H1 (cell line): ENCODE measurements at regions not wholly inside any gene's neighbourhood (a gene's known extent, or its start where the extent isn't known, plus 50 kb on each side); places are given as distances from the start of the nearest gene placed in this dataset.

Experiments
- CTCF ChIA-PET: fragments of 300-600 bp; sonication (Branson Sonifier 250); formaldehyde crosslinking; loops from one replicate; lab custom pipeline; 2021; ENCODE audit not compliant: partially characterized antibody; lab: Charles Lee
- POLR2A ChIA-PET: fragments of 300-600 bp; sonication (Branson Sonifier 250); formaldehyde crosslinking; loops from one replicate; lab custom pipeline; 2021; ENCODE audit warnings: inconsistent platforms; ENCODE audit not compliant: partially characterized antibody; lab: Charles Lee
- DNase-seq, 2 experiments: peaks; one replicate each; pipeline versions ENCODE4 v3.0.0 to v3.0.0-alpha.2; 2010 to 2022; ENCODE audit warnings: low spot score in 2 of 2, low read depth in 1 of 2, mixed read lengths in 1 of 2
- FAIRE-seq: peaks from 2 replicates; lab custom pipeline; 2011; peaks lifted over from hg19 to GRCh38; lab: Jason Lieb, UNC
- H2AFZ ChIP-seq: 2 replicates; pipeline ENCODE4 v1.8.1; 2012; ENCODE audit warnings: low read length, inconsistent platforms
- H2AK5ac ChIP-seq: 2 replicates; pipeline ENCODE4 v1.6.1; 2013; ENCODE audit warnings: low read depth, low read length
- H2BK120ac ChIP-seq: replicated peaks from 2 replicates; pipeline ENCODE3; 2013; ENCODE audit warnings: low read depth, low read length, inconsistent platforms
- H2BK12ac ChIP-seq: 2 replicates; pipeline ENCODE4 v1.6.1; 2013; ENCODE audit warnings: low read depth, low read length
- H2BK15ac ChIP-seq: 2 replicates; pipeline ENCODE4 v1.6.1; 2013; ENCODE audit warnings: low read length
- H2BK20ac ChIP-seq: 2 replicates; pipeline ENCODE4 v1.6.1; 2013; ENCODE audit warnings: low read length
- H2BK5ac ChIP-seq: 2 replicates; pipeline ENCODE4 v1.6.1; 2013; ENCODE audit warnings: low read depth, low read length
- H3K14ac ChIP-seq: 2 replicates; pipeline ENCODE4 v1.6.1; 2013; ENCODE audit warnings: inconsistent platforms; ENCODE audit not compliant: insufficient read length
- H3K18ac ChIP-seq: 2 replicates; pipeline ENCODE4 v1.6.1; 2013; ENCODE audit warnings: low read length; ENCODE audit errors: extremely low read depth
- H3K23ac ChIP-seq: 2 replicates; pipeline ENCODE4 v1.6.1; 2013; ENCODE audit warnings: inconsistent platforms; ENCODE audit not compliant: insufficient read length
- H3K23me2 ChIP-seq: 2 replicates; pipeline ENCODE4 v1.6.1; 2013; ENCODE audit warnings: low read depth, low read length
- H3K27ac ChIP-seq: 2 replicates; pipeline ENCODE4 v1.6.1; 2011; ENCODE audit warnings: low read depth, low read length, inconsistent platforms
- H3K27me3 ChIP-seq, 4 experiments: replicated peaks in 1 of 4; 1 replicate in 1 of 4; 2 replicates in 3 of 4; pipeline versions ENCODE4 v1.6.1 to v1.8.1; 2011 to 2013; ENCODE audit warnings: low read length in 3 of 4, mild to moderate bottlenecking in 3 of 4, inconsistent platforms in 2 of 4, mixed read lengths in 2 of 4, moderate library complexity in 1 of 4; ENCODE audit not compliant: control insufficient read depth in 3 of 4, insufficient read depth in 3 of 4; ENCODE audit errors: extremely low read depth in 1 of 4
- H3K36me3 ChIP-seq, 4 experiments: 2 replicates each; pipeline versions ENCODE4 v1.6.1 to v1.8.1; 2011 to 2013; ENCODE audit warnings: mild to moderate bottlenecking in 4 of 4, low read length in 3 of 4, moderate library complexity in 2 of 4, control low read depth in 1 of 4, inconsistent platforms in 1 of 4; ENCODE audit not compliant: insufficient read depth in 4 of 4, control insufficient read depth in 2 of 4
- H3K4ac ChIP-seq: replicated peaks from 2 replicates; pipeline ENCODE3; 2013; ENCODE audit warnings: low read length, low read depth, mixed read lengths, inconsistent platforms; ENCODE audit not compliant: insufficient read length
- H3K4me1 ChIP-seq, 4 experiments: replicated peaks in 1 of 4; 1 replicate in 1 of 4; 2 replicates in 3 of 4; pipeline versions ENCODE4 v1.6.1 to v1.8.1; 2011 to 2013; ENCODE audit warnings: low read length in 3 of 4, inconsistent platforms in 2 of 4, mixed read lengths in 1 of 4; ENCODE audit not compliant: insufficient read depth in 4 of 4, control insufficient read depth in 3 of 4
- H3K4me2 ChIP-seq, 2 experiments: 2 replicates each; pipeline versions ENCODE4 v1.6.1 to v1.8.1; 2011 to 2013; ENCODE audit warnings: low read depth in 2 of 2, low read length in 2 of 2, control low read depth in 1 of 2, inconsistent platforms in 1 of 2, mild to moderate bottlenecking in 1 of 2; ENCODE audit not compliant: insufficient read depth in 1 of 2
- H3K4me3 ChIP-seq, 4 experiments: fragments of 200-600, 300-600 bp in 1 of 4; sonication (generic), shearing (Covaris generic), sonication (Bioruptor Twin) in 1 of 4; 2 replicates each; pipeline versions ENCODE4 v1.5.1 to v1.8.1; 2011 to 2016; ENCODE audit warnings: low read length in 4 of 4, low read depth in 3 of 4, control low read depth in 2 of 4, inconsistent platforms in 2 of 4, mild to moderate bottlenecking in 2 of 4, mixed read lengths in 1 of 4, moderate library complexity in 1 of 4; ENCODE audit not compliant: insufficient read depth in 2 of 4; ENCODE audit errors: extremely low read depth in 1 of 4
- H3K56ac ChIP-seq: replicated peaks from 2 replicates; pipeline ENCODE3; 2013; ENCODE audit warnings: low read depth, mild to moderate bottlenecking, mixed read lengths, low read length, inconsistent platforms; ENCODE audit not compliant: insufficient read length
- H3K79me1 ChIP-seq: 2 replicates; pipeline ENCODE4 v1.6.1; 2013; ENCODE audit warnings: low read depth, low read length, control low read depth
- H3K79me2 ChIP-seq, 2 experiments: 2 replicates each; pipeline versions ENCODE4 v1.6.1 to v1.8.1; 2012 to 2013; ENCODE audit warnings: low read length in 2 of 2, mild to moderate bottlenecking in 2 of 2, inconsistent platforms in 1 of 2; ENCODE audit not compliant: insufficient read depth in 2 of 2, control insufficient read depth in 1 of 2
- H3K9ac ChIP-seq, 4 experiments: replicated peaks in 1 of 4; 1 replicate in 1 of 4; 2 replicates in 3 of 4; pipeline versions ENCODE4 v1.6.1 to v1.8.1; 2011 to 2013; ENCODE audit warnings: low read depth in 3 of 4, low read length in 3 of 4, control low read depth in 2 of 4, mild to moderate bottlenecking in 2 of 4, moderate library complexity in 2 of 4, inconsistent platforms in 1 of 4; ENCODE audit errors: extremely low read depth in 1 of 4
- H3K9me3 ChIP-seq, 2 experiments: 2 replicates each; pipeline versions ENCODE4 v1.6.1 to v1.8.1; 2012 to 2013; ENCODE audit warnings: mild to moderate bottlenecking in 2 of 2, moderate library complexity in 2 of 2, control low read depth in 1 of 2, inconsistent platforms in 1 of 2, low read depth in 1 of 2, low read length in 1 of 2, mixed read lengths in 1 of 2; ENCODE audit not compliant: insufficient read depth in 2 of 2
- H4K20me1 ChIP-seq, 2 experiments: replicated peaks in 1 of 2; 2 replicates each; pipeline versions ENCODE3 to v1.8.1; 2011 to 2013; ENCODE audit warnings: inconsistent platforms in 2 of 2, low read length in 2 of 2, mild to moderate bottlenecking in 1 of 2; ENCODE audit not compliant: insufficient read depth in 2 of 2, control insufficient read depth in 1 of 2
- H4K5ac ChIP-seq: 2 replicates; pipeline ENCODE4 v1.6.1; 2013; ENCODE audit warnings: low read length, low read depth, mixed read lengths, inconsistent platforms; ENCODE audit not compliant: insufficient read length
- H4K8ac ChIP-seq: 2 replicates; pipeline ENCODE4 v1.8.0; 2013; ENCODE audit warnings: mild to moderate bottlenecking, moderate library complexity, low read length, inconsistent platforms; ENCODE audit not compliant: insufficient read depth; ENCODE audit errors: extremely low read depth
- H4K91ac ChIP-seq: replicated peaks from 2 replicates; pipeline ENCODE3; 2013; ENCODE audit warnings: low read length, mixed read lengths, inconsistent platforms; ENCODE audit not compliant: insufficient read length
- ATF3 ChIP-seq: IDR thresholded peaks from 2 replicates; pipeline ENCODE4 v1.6.1; 2011; ENCODE audit warnings: low read depth, mild to moderate bottlenecking, low read length; ENCODE audit not compliant: insufficient read depth
- BCL11A ChIP-seq, 2 experiments: IDR thresholded peaks; one replicate each; pipeline ENCODE4 v1.6.1; 2011; ENCODE audit warnings: low read depth in 2 of 2, low read length in 2 of 2, mild to moderate bottlenecking in 2 of 2
- EGR1 ChIP-seq: IDR thresholded peaks from 2 replicates; pipeline ENCODE4 v1.6.1; 2011; ENCODE audit warnings: low read depth, low read length, borderline replicate concordance
- FOSL1 ChIP-seq: IDR thresholded peaks from 2 replicates; pipeline ENCODE4 v1.6.1; 2011; ENCODE audit warnings: mild to moderate bottlenecking, low read depth, low read length, moderate library complexity; ENCODE audit not compliant: insufficient read depth
- JUND ChIP-seq: IDR thresholded peaks from 2 replicates; pipeline ENCODE4 v1.6.1; 2011; ENCODE audit warnings: mild to moderate bottlenecking, improper control_type of control experiment, low read length
- KDM4A ChIP-seq: IDR thresholded peaks from one replicate; pipeline ENCODE4 v1.7.1; 2012; ENCODE audit warnings: low read depth, mild to moderate bottlenecking, moderate library complexity, low read length, inconsistent platforms; ENCODE audit not compliant: severe bottlenecking
- SAP30 ChIP-seq: fragments of 300-600 bp; sonication (generic); IDR thresholded peaks from 2 replicates; pipeline ENCODE4 v1.7.1; 2012; ENCODE audit warnings: low read length, moderate library complexity, mild to moderate bottlenecking, inconsistent platforms; ENCODE audit not compliant: insufficient read depth, insufficient replicate concordance
- SP1 ChIP-seq: IDR thresholded peaks from 2 replicates; pipeline ENCODE4 v1.6.1; 2011; ENCODE audit warnings: low read depth, low read length
- SP2 ChIP-seq: IDR thresholded peaks from 2 replicates; pipeline ENCODE4 v1.6.1; 2012; ENCODE audit warnings: mild to moderate bottlenecking, low read length, inconsistent platforms
- SRF ChIP-seq: IDR thresholded peaks from 2 replicates; pipeline ENCODE4 v1.6.1; 2011; ENCODE audit warnings: mild to moderate bottlenecking, low read depth, low read length, moderate library complexity
- TEAD4 ChIP-seq: IDR thresholded peaks from 2 replicates; pipeline ENCODE4 v1.6.1; 2012; ENCODE audit warnings: low read depth, low read length, inconsistent platforms, mixed read lengths
- WGBS, 2 experiments: shearing (Covaris generic) in 1 of 2; methylation state at CpG; one replicate each; pipeline versions ENCODE4 v1.1.6 to v1.1.7; 2013 to 2015; ENCODE audit warnings: low lambda C conversion rate in 2 of 2, mixed read lengths in 2 of 2, inconsistent platforms in 1 of 2, low coverage in 1 of 2, missing lambda C conversion rate in 1 of 2; ENCODE audit not compliant: insufficient replicate concordance in 2 of 2, insufficient coverage in 1 of 2, insufficient read length in 1 of 2; ENCODE audit errors: extremely low coverage in 1 of 2, missing lambda C conversion rate in 1 of 2; 5-methylcytosine and 5-hydroxymethylcytosine counted together

- peaks cover 4 to 7% of the 10 kb centered on the region in 2 experiments; a peak in 2 of 4 replicates for H3K9me3 ChIP-seq
- 0 out of 2 replicates have a peak overlapping the region, but pooled peaks have one; percentile 48 for H2BK5ac ChIP-seq
- H3K27me3 ChIP-seq = no peaks in the 10 kb centered on the region; a peak in 1 of 7 replicates
- no peak overlapping the region for H3K4me2 ChIP-seq
- 93% methylated on average over 19 of the region's 20 CpGs; no CpG with 5 or more reads in 1 of the 2 experiments for WGBS, 2 experiments
- H3K36me3 ChIP-seq = no peaks in the 10 kb centered on the region
- H2BK20ac ChIP-seq = 0 out of 2 replicates have a peak overlapping the region, but pooled peaks have one; percentile 52
- DNase-seq (no peak), FAIRE-seq (no peak)
- H3K79me2 ChIP-seq = no peaks in the 10 kb centered on the region
- peak overlapping the region; percentile 22 for H2BK120ac ChIP-seq
- H3K4me1 ChIP-seq = peaks cover 0 to 15% (median 2%) of the 10 kb centered on the region in 4 experiments; a peak in 1 of 7 replicates
- H2BK15ac ChIP-seq = no peak overlapping the region
- H4K91ac ChIP-seq = peak overlapping the region; percentile 55
- no peak overlapping the region for H3K9ac ChIP-seq
- no peak overlapping the region for H3K4me3 ChIP-seq
- H2BK12ac ChIP-seq = peak overlapping the region; percentile 53; the same call in 1 of the 2 replicates
- CTCF ChIA-PET = interaction anchor here (1.0 kb wide), 1 partner anchor 37 kb away, joined by 3 read pairs; no protein-coding TSS in a partner anchor
- peaks cover 0 to 7% of the 10 kb centered on the region in 2 experiments for H4K20me1 ChIP-seq
- H2AFZ ChIP-seq = no peak overlapping the region
- no peak overlapping the region for H3K18ac ChIP-seq
- no peak overlapping the region for H3K23ac ChIP-seq
- peak overlapping the region; percentile 100 for H3K56ac ChIP-seq
- H2AK5ac ChIP-seq = peak overlapping the region; percentile 91
- no peak overlapping the region for H4K5ac ChIP-seq
- no peak overlapping the region for H3K4ac ChIP-seq
- H3K27ac ChIP-seq = no peak overlapping the region
- POLR2A ChIA-PET = no interaction called here
- H3K79me1 ChIP-seq = no peaks in the 10 kb centered on the region
- no peak overlapping the region for H4K8ac ChIP-seq
- peaks cover 8% of the 10 kb centered on the region; the same call in 1 of the 2 replicates for H3K23me2 ChIP-seq
- no peak overlapping the region for H3K14ac ChIP-seq
- TF ChIP-seq SRF (no peak), ATF3 (no peak), EGR1 (no peak), SP1 (no peak), FOSL1 (no peak), SP2 (no peak), KDM4A (no peak), SAP30 (no peak), BCL11A (IDR thresholded peaks at IDR 0.05; ENCODE audit: low read depth in 2 of 2, low read length in 2 of 2) (no peak), JUND (no peak), TEAD4 (no peak)
These were observed 70.6 kb upstream of the ODC1 start for GRCh38 chr2:10518470-10519393.
